Midbrain (tissue), 1 donor: ENCODE measurements at regions not wholly inside any gene's neighbourhood (a gene's known extent, or its start where the extent isn't known, plus 50 kb on each side); places are given as distances from the start of the nearest gene placed in this dataset.

Experiments used
- DNase-seq: peaks from one replicate; lab custom pipeline; 2025; lab: John Stamatoyannopoulos, UW

DNA sequence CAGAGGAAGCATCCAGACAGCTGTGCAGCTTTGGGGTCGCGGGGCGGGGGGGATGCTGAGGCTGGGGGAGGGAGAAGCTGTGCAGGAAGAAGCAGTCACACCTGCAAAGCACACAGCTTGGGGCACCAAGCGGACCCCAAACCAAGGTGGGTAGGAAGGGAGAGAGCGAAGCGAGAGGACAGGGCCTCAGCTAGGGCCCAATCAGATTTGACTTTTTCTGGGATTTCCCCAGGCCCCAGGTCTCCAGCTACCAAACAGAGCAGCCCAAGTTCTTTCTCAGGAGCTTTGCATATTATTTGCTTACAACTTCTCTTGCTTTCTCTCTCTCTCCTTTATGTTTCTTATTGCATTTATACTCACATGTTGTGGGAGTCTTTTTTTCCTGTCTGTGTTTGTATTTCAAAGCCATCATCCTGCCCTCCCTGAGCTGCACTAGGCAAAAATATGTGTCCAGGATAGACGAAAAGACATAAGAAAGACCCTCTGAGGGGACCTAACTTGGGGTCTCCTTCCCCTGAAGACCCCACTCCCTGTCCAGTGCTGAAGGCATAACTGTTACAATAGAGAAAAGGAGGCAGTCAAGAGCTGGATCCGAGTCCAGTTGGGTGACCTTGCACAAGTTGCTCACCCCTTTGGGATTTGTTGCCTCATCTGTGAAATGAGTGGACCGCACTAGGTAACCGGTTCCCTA lies 50.6 kb upstream of the SMNDC1 start:
- DNase-seq: no peak

DNA sequence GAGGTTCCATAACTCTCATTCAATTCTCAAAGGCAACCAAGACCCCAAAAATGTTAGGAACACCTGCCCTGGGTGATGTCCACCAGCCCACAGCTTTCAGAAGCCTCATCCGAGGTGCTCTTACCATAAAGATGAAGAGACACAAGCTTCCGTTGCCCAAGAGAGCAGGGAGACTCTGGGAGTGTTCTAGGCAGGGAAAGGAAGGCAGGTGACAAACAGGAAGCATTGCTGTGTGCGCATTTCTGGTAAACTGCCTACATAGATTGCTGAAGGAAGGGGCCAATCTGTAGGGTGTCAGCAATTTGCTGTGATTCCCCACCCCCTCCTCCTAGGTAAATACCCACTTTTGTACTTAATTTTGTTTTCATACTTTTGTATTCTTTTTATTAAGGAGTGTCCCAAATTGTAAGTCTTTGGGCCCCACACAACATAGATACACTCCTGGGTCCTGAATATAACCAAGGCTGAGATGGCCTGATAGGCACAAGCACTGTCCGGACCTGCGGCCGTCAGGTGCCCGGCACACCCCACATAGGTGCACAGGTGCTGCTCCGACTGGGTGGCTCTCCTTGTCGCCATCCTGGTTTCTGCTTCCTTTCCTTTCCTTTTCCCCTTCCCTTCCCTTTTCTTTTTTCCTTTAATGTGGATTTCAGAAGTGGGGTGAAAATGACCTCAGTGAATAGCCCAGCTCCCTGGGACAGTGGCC lies 51.4 kb upstream of the SMNDC1 start:
- DNase-seq: no peak

- DNase-seq: no peak
Measured at GRCh38 chr10:110356628-110357245, 52.0 kb upstream of the SMNDC1 start.

- no peak for DNase-seq
Measured at GRCh38 chr10:110357252-110357780, 52.6 kb upstream of the SMNDC1 start.

GRCh38 chr10:110357871-110358270 lies 53.2 kb upstream of the SMNDC1 start:
- no peak for DNase-seq

DNA sequence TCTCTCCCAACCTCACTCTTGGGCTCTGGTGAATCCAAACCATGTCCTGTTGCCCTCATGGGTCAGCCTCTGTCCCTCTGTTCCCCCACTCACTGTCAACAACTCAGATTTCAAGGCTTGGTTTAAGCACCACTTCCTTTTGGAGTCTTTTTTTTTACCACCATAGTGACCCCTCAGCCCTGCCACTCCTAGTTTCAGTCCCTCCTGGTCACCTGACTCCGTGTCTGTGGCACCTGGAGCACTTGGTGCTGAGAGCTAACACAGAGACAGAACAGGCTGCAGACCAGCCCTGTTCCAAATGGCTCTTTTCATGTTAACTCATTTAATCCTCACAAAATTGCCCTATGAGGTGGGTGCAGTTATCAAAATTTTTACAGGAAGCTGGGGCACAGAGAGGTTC lies 53.6 kb upstream of the SMNDC1 start:
- no peak for DNase-seq

- no peak for DNase-seq
Measured at GRCh38 chr10:110358869-110359629, 54.3 kb upstream of the SMNDC1 start.

DNA sequence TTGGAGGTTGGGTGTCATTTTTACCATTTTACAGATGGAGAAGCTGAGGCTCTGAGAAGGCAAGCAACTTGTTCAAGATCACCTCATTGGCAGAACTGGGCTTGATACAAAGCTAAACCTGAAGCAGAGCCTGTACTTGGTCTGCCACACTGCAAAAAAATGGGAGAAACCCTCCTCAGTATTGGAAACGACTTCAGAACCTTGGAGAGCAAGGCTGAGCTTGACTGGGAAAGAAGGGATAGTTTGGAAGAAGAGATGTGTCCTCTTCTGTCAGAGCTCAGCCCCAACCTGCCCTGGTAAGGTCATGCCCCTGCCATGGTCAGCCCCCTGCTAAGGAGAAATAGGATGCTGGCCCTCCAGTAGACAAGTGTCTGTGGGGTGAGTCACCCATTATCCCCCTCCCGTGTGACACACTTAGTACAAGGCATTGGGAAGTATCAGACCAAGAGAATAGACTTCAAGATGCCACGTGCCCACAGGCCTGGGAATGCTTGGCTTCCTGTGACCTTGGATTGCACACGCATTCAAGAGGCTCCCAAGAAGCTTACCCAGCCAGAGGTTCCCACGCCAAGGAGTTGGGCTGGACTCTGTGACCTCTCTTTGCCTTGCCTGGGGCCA lies 56.2 kb upstream of the SMNDC1 start:
- no peak for DNase-seq

GRCh38 chr10:110361800-110362456 lies 57.2 kb upstream of the SMNDC1 start:
- no peak for DNase-seq

GRCh38 chr10:110363572-110364411 lies 59.1 kb upstream of the SMNDC1 start:
- peak; percentile 35 for DNase-seq

GRCh38 chr10:110364531-110364937 lies 59.8 kb upstream of the SMNDC1 start:
- DNase-seq: no peak

DNA sequence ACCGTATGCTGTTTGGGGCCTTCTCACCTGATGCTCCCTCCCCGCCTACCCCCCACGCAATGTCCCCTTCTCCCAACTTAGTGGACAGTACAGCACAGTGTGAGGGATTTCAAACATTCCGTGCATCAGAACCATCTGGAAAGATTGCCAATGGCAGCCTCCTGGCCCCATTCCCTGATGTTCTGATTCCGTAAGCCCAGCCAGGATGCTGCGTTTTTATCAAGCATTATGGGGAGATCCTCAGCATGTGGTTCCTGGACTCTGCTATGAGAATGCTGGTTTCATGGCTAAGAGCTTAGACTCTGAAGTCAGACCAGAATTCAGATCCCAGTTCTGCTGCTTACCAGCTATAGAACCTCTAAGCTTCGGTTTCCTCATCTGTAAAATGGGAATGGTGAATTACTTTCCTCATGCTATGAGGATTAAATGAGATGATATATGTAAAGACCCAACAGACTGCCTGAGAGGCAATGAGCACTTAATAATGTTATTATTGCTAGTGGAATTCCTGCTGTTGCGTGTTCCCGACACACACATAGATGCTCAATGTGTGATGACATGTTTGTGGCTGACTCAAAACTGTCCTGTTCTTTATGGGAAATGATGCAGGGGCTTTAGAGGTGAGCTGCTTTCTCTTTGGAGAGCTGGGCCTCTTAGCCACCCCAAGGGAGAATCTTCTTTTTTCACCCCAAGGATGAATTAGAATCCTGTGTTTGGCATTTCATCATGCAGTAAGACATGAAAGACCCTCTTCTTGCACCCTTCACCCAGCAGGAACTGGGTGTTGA lies 60.8 kb upstream of the SMNDC1 start:
- no peak for DNase-seq

GRCh38 chr10:110366635-110367034 lies 61.9 kb upstream of the SMNDC1 start:
- DNase-seq: no peak

GRCh38 chr10:110368002-110368401 lies 63.3 kb upstream of the SMNDC1 start:
- no peak for DNase-seq

- no peak for DNase-seq
Measured at GRCh38 chr10:110368556-110368955, 63.8 kb upstream of the SMNDC1 start.

DNA sequence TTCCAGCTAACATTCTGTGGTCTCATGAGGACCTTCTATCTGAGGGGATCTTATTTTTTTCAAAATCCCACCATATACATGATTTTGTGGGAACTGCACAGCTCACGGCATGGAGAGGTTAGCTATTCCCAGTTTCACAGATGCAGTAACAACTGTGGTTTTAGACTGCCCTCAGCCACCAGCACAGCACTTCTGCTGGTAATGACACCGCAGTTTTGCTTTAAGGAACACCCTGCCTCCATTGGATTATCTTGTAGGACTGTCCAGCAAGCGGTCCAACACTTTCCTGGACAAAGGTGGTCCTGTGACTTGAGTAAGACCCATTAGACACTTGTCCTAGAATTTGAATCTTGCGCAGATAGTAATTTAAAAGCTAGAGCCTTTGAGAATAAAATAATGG lies 65.3 kb upstream of the SMNDC1 start:
- no peak for DNase-seq

DNA sequence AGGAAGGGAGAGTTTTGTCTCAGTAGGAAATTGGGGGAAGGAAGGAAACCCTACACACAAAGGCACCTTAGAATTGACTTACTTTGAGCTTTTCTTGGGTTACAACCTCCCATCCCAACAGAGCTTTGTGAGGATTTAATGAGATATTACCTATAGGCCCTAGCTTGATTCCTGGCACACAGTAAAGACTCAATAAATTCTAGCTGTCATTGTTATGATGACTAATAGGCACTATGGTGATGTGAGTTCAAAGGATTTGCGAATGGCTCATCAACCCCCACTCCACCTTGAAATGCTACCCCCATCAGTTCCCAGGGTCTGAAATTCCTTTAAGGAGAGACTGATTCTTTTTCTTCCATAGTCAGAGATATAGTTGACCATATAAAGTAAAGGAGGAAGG lies 67.9 kb upstream of the SMNDC1 start:
- DNase-seq: no peak

- DNase-seq: no peak
Measured at GRCh38 chr10:110373059-110373458, 68.3 kb upstream of the SMNDC1 start.

DNA sequence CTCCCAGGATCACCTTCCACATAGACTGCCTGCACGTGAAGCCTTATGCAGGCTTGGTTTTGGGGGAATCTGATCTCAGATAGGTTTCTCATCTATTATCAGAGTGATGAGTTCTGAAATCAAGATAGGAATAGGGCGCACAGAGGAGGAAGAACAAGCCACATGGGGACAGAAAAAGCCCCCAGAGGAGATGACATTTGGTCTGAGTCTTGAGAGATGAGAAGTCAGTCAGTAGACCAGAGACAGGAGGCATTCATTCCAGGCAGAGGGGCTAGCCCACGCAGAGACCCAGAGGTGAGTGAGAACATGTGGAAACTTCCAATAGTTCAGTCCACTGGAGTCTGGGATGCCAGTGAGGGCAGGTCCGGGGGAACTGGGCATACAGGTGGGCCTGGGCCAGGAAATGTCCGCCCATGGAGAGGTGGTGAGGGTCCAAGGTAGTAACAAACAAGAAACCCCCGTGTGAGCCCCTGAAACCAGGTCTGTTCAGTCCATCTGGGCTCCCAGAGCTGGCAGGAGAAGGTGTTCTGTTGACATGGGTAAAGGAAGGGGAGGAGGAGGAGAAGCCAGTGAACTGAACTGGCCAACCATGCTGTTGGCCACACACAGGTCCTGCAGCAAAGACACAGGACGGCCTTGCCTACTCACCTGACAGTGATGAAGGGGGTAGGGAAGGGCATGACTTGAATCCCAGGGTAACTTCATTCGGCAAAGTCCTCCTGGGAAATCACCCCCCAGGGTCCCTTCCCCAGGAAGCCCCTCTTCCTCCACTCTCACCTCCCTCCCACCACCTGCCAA lies 69.3 kb upstream of the SMNDC1 start:
- no peak for DNase-seq
